ENCODE measurements at regions not wholly inside any gene's neighbourhood (a gene's known extent, or its start where the extent isn't known, plus 50 kb on each side); places are given as distances from the start of the nearest gene placed in this dataset.

DNA sequence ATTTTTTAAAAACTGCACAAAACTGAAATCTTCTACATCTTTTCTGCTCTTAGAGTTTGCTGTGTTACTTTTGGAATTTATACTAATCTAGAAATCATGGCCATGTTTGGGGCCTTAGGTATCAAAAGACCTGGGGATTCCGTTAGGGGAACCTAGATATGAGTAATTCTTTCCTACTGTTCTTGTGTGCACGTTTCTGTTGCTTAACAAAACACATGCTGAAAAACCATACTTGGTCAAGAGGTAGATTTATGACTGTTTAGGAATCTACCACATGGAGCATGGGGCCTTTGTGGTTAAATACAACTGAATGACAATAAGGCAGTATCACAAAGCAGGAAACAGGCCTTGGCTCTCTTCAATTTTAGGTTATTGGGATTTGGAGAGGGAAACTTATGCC lies 291.9 kb upstream of the USP25 start:
- TF ChIP-seq, protein P1, sequence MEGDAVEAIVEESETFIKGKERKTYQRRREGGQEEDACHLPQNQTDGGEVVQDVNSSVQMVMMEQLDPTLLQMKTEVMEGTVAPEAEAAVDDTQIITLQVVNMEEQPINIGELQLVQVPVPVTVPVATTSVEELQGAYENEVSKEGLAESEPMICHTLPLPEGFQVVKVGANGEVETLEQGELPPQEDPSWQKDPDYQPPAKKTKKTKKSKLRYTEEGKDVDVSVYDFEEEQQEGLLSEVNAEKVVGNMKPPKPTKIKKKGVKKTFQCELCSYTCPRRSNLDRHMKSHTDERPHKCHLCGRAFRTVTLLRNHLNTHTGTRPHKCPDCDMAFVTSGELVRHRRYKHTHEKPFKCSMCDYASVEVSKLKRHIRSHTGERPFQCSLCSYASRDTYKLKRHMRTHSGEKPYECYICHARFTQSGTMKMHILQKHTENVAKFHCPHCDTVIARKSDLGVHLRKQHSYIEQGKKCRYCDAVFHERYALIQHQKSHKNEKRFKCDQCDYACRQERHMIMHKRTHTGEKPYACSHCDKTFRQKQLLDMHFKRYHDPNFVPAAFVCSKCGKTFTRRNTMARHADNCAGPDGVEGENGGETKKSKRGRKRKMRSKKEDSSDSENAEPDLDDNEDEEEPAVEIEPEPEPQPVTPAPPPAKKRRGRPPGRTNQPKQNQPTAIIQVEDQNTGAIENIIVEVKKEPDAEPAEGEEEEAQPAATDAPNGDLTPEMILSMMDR (conservative IDR thresholded peaks at IDR 0.05; ENCODE audit: low read length) = no peak
- no peak for TF ChIP-seq EZH2phosphoT487 (IDR thresholded peaks at IDR 0.05; ENCODE audit: borderline replicate concordance, low read depth, low read length)

Data from OCI-LY7 (cell line).